Brain microvascular endothelial cell (primary cell): ENCODE measurements at regions not wholly inside any gene's neighbourhood (a gene's known extent, or its start where the extent isn't known, plus 50 kb on each side); places are given as distances from the start of the nearest gene placed in this dataset.

Source experiments
- DNase-seq: peaks from one replicate; pipeline ENCODE4 v3.0.0-alpha.2; 2020
- H3K27ac ChIP-seq: fragments of 250-450 bp; sonication (Bioruptor Pico); 2 replicates; pipeline ENCODE4 v1.5.1; 2020; ENCODE audit warnings: mild to moderate bottlenecking, moderate library complexity
- H3K27me3 ChIP-seq: fragments of 250-450 bp; sonication (Bioruptor Pico); replicated peaks from 2 replicates; pipeline ENCODE4 v1.5.1; 2020; ENCODE audit warnings: mild to moderate bottlenecking
- H3K36me3 ChIP-seq: fragments of 250-450 bp; sonication (Bioruptor Pico); replicated peaks from 2 replicates; pipeline ENCODE4 v1.5.1; 2020; ENCODE audit warnings: mild to moderate bottlenecking
- H3K4me3 ChIP-seq: 2 replicates; pipeline ENCODE4 v1.5.1; 2011; ENCODE audit warnings: low read depth, mild to moderate bottlenecking, control low read depth, low read length, moderate library complexity
- in situ Hi-C: cut with HindIII; loops from 2 replicates; pipeline ENCODE4 v1.10.0; 2017; ENCODE audit warnings: low sequenced_read_pairs, low pct_ligation_motif_present
- TF ChIP-seq, protein P1 (sequence below): IDR thresholded peaks from 2 replicates; pipeline ENCODE4 v1.5.1; 2011; ENCODE audit warnings: low read depth, mild to moderate bottlenecking, moderate library complexity, low read length, control low read depth, inconsistent platforms; ENCODE audit errors: missing control alignments

DNA sequence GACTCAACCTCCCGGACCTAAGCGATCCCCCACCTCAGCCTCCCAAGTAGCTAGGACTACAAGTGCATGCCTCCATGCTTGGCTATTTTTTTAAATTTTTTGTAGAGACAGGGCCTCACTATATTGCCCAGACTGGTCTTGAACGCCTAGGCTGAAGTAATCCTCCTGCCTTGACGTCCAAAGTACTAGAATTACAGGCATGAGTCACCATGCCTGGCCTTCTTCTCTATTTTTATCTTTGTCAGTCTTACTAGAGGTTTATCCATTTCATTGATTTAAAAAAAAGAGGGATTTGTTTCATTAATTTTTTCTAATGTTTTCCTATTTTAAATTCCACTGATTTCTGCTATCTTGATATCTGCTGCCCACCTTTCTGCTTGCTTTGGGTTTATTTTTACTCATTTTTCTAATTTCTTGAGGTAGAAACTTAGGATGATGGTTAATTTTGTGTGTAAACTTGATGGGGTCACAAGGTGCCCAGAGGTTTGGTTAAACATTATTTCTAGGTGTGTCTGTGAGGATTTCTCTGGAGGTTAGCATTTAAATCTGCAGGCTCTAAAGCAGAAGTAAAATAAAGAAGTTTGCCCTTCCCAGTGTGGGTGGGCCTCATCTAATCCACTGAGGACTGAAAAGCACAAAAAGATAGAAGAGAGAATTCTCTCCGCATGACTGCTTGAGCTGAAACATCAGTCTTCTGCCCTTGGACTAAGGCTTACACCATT is 116.2 kb upstream of the DCLK2 start:
- TF ChIP-seq, protein P1, sequence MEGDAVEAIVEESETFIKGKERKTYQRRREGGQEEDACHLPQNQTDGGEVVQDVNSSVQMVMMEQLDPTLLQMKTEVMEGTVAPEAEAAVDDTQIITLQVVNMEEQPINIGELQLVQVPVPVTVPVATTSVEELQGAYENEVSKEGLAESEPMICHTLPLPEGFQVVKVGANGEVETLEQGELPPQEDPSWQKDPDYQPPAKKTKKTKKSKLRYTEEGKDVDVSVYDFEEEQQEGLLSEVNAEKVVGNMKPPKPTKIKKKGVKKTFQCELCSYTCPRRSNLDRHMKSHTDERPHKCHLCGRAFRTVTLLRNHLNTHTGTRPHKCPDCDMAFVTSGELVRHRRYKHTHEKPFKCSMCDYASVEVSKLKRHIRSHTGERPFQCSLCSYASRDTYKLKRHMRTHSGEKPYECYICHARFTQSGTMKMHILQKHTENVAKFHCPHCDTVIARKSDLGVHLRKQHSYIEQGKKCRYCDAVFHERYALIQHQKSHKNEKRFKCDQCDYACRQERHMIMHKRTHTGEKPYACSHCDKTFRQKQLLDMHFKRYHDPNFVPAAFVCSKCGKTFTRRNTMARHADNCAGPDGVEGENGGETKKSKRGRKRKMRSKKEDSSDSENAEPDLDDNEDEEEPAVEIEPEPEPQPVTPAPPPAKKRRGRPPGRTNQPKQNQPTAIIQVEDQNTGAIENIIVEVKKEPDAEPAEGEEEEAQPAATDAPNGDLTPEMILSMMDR, result no peak
- H3K27ac ChIP-seq, result no peak overlapping the region
- no peaks in the 10 kb centered on the region for H3K27me3 ChIP-seq
- H3K4me3 ChIP-seq, result no peak overlapping the region
- H3K36me3 ChIP-seq, result no peaks in the 10 kb centered on the region
- in situ Hi-C loops, result no loop called here
- DNase-seq, result peak; percentile 76

DNA sequence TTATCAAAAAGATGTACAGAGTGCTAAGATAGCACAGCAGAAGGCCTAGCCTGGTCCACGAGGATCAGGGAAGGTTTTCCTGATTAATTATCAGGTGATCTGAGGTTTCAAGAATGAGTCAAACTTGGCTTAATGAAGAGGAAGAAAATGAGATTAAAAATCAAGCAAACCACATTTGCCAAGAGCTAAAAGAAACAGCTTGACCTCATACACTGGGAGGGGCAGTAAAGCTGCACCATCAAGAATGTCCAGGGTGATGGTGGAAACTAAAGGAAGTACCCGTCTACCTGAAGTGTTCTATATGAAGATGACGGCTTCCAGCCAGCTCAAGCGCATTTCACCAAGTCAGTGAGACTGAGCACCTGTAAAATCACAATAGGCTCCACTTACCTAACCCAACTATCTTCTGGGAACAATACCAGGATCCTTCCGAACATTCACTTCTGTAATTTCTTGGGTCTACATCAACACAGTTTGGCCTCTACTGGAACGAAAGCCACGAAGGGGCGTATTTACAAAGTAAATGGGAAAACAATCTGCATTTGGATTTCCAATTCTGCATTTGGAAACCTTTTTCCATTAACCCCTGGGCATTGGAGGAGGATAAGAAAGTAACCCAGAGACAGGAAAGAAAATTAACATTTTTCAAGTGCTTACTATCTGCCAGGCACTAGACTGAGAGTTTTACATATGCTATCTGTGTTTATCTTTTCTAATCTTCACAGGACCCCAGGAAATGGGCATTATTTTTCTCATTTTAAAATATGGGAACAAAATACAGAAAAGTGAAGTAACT is 114.0 kb upstream of the DCLK2 start:
- in situ Hi-C loops, result no loop called here
- Histone ChIP-seq H3K27me3 (no peaks in the 10 kb centered on the region), H3K4me3 (no peak overlapping the region), H3K27ac (no peak overlapping the region), H3K36me3 (no peaks in the 10 kb centered on the region)
- no peak for DNase-seq
- TF ChIP-seq, protein P1, result no peak

DNA sequence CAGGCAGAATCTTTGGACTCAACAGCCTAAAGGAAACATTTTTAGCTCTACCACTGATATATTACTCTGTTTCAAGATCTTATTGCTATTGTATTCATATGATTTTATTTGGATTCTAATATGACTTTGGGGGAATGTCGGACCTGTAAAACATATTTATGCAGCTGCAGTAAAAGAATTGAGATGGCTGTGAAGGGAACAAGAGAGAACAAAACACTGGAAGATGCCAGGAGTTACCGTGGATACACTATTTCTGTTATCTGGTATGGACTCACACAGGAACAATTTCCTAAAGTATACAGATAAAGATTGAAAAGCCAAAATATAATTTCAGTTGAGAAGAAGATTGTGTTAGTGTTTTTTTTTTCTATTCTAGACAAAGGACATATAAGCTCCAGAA is 113.0 kb upstream of the DCLK2 start:
- Histone ChIP-seq H3K4me3 (no peak overlapping the region), H3K27ac (no peak overlapping the region), H3K36me3 (no peaks in the 10 kb centered on the region), H3K27me3 (no peaks in the 10 kb centered on the region)
- in situ Hi-C loops, result no loop called here
- TF ChIP-seq, protein P1, result no peak
- DNase-seq, result no peak

DNA sequence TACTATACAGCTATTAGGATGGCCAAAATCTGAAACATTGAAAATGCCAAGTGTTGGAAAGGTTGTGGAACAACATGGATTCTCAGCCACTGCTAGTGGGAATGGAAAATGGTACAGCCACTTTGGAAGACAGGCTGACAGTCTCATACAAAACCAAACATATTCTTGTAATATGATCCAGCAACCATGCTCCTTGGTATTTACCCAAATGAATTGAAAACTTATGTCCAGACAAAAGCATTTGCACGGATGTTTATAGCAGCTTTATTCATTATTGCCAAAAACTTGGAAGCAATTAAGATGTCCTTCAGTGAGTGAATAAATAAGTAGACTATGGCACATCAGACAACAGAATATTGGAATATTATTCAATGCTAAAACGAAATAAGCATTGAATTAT is 105.8 kb upstream of the DCLK2 start:
- no peaks in the 10 kb centered on the region for H3K36me3 ChIP-seq
- TF ChIP-seq, protein P1, result no peak
- H3K27ac ChIP-seq, result no peak overlapping the region
- H3K27me3 ChIP-seq, result no peaks in the 10 kb centered on the region
- in situ Hi-C loops, result no loop called here
- no peak for DNase-seq
- no peak overlapping the region for H3K4me3 ChIP-seq

DNA sequence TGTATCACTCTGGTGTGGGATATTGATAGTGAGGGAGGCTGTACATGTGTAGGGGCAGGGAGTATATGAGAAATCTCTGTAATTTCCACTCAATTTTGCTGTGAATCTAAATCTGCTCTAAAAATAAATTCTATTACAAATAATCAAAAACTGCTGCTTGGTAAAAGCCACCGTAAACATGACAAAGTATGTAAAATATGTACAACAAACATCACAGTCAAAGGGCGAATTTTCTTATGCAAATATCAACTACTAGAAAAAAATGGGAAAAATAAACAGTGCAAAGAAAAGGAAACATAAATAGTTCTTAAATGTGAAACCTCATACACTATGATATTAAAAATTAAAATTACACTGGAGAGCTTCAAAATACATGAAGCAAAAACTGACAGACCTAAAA is 105.1 kb upstream of the DCLK2 start:
- no peak overlapping the region for H3K4me3 ChIP-seq
- H3K36me3 ChIP-seq, result no peaks in the 10 kb centered on the region
- H3K27me3 ChIP-seq, result no peaks in the 10 kb centered on the region
- no peak for DNase-seq
- TF ChIP-seq, protein P1, result no peak
- in situ Hi-C loops, result no loop called here
- H3K27ac ChIP-seq, result no peak overlapping the region
